ENCODE measurements at regions not wholly inside any gene's neighbourhood (a gene's known extent, or its start where the extent isn't known, plus 50 kb on each side); places are given as distances from the start of the nearest gene placed in this dataset.

DNA sequence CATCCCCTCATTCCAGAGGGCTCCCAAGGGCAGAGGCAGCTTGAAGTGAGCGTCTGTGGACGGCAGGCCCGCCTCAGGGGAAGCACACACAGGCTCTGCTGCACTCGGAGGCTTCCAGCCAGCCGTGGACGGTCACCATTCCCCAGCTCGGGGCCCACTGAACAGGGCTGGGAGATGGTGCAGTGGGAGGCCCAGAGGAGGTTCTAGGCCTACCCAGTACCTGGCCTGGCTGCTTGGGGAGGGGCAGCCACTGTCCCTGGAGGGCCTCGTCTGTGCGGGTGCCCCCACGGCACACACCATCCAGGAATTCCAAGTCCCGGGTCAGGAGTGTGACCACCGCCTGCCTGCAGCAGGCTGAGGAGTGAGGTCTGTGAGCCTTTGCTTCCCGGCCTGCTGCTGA, 80.4 kb downstream of the SIK1 start:
- TF ChIP-seq POLR2AphosphoS5 (IDR thresholded peaks at IDR 0.05; ENCODE audit: borderline replicate concordance, low read depth, low read length) (no peak), EZH2 (IDR thresholded peaks at IDR 0.05) (no peak)

Data from SK-N-MC (cell line).